ENCODE measurements at regions not wholly inside any gene's neighbourhood (a gene's known extent, or its start where the extent isn't known, plus 50 kb on each side); places are given as distances from the start of the nearest gene placed in this dataset.

- no peak for DNase-seq (ENCODE audit: low read depth in 2 of 2, low spot score in 1 of 2)
Measured at GRCh38 chr3:16808393-16809107, 76.2 kb upstream of the PLCL2 start.

GRCh38 chr3:16809482-16809881 lies 75.3 kb upstream of the PLCL2 start:
- no peak for DNase-seq (ENCODE audit: low read depth in 2 of 2, low spot score in 1 of 2)

GRCh38 chr3:16809993-16810392 lies 74.8 kb upstream of the PLCL2 start:
- no peak for DNase-seq (ENCODE audit: low read depth in 2 of 2, low spot score in 1 of 2)

GRCh38 chr3:16810593-16811367 lies 74.0 kb upstream of the PLCL2 start:
- no peak for DNase-seq (ENCODE audit: low read depth in 2 of 2, low spot score in 1 of 2)

- no peak for DNase-seq (ENCODE audit: low read depth in 2 of 2, low spot score in 1 of 2)
Measured at GRCh38 chr3:16811950-16812349, 72.8 kb upstream of the PLCL2 start.

- DNase-seq (ENCODE audit: low read depth in 2 of 2, low spot score in 1 of 2), result no peak
Measured at GRCh38 chr3:16813336-16813735, 71.4 kb upstream of the PLCL2 start.

- DNase-seq (ENCODE audit: low read depth in 2 of 2, low spot score in 1 of 2), result no peak
Measured at GRCh38 chr3:16816048-16816780, 68.5 kb upstream of the PLCL2 start.

- DNase-seq (ENCODE audit: low read depth in 2 of 2, low spot score in 1 of 2), result no peak
Measured at GRCh38 chr3:16817197-16817596, 67.6 kb upstream of the PLCL2 start.

- no peak for DNase-seq (ENCODE audit: low read depth in 2 of 2, low spot score in 1 of 2)
Measured at GRCh38 chr3:16818194-16818593, 66.6 kb upstream of the PLCL2 start.

- no peak for DNase-seq (ENCODE audit: low read depth in 2 of 2, low spot score in 1 of 2)
Measured at GRCh38 chr3:16818945-16819344, 65.8 kb upstream of the PLCL2 start.

GRCh38 chr3:16820485-16820884 lies 64.3 kb upstream of the PLCL2 start:
- DNase-seq (ENCODE audit: low read depth in 2 of 2, low spot score in 1 of 2), result no peak

- no peak for DNase-seq (ENCODE audit: low read depth in 2 of 2, low spot score in 1 of 2)
Measured at GRCh38 chr3:16821053-16821452, 63.7 kb upstream of the PLCL2 start.

- no peak for DNase-seq (ENCODE audit: low read depth in 2 of 2, low spot score in 1 of 2)
Measured at GRCh38 chr3:16824081-16824696, 60.6 kb upstream of the PLCL2 start.

GRCh38 chr3:16825617-16826204 lies 59.0 kb upstream of the PLCL2 start:
- DNase-seq (ENCODE audit: low read depth in 2 of 2, low spot score in 1 of 2), result no peak

GRCh38 chr3:16828815-16829214 lies 55.9 kb upstream of the PLCL2 start:
- DNase-seq (ENCODE audit: low read depth in 2 of 2, low spot score in 1 of 2), result no peak

- DNase-seq (ENCODE audit: low read depth in 2 of 2, low spot score in 1 of 2), result no peak
Measured at GRCh38 chr3:16831846-16832245, 52.9 kb upstream of the PLCL2 start.

- DNase-seq (ENCODE audit: low read depth in 2 of 2, low spot score in 1 of 2), result no peak
Measured at GRCh38 chr3:16834214-16834613, 50.5 kb upstream of the PLCL2 start.

- no peak for DNase-seq (ENCODE audit: low read depth in 2 of 2, low spot score in 1 of 2)
Measured at GRCh38 chr3:16834753-16835152, 50.0 kb upstream of the PLCL2 start.

Data from stimulated activated CD8-positive, alpha-beta memory T cell treated with anti-CD3 and anti-CD28 coated beads, Interleukin-4, amount 100 ng/mL, for 1 hour (primary cell).